SK-N-SH treated with all-trans-retinoic acid at 6 μM for 48 hours (cell line): ENCODE measurements at regions not wholly inside any gene's neighbourhood (a gene's known extent, or its start where the extent isn't known, plus 50 kb on each side); places are given as distances from the start of the nearest gene placed in this dataset.

Experiments
- BACH2 ChIP-seq: fragments of 250-450 bp; sonication (Bioruptor Pico); IDR thresholded peaks from 2 replicates; pipeline ENCODE4 v1.9.0; 2021; ENCODE audit warnings: mild to moderate bottlenecking, borderline replicate concordance
- TOX ChIP-seq: fragments of 250-450 bp; sonication (Bioruptor Pico); IDR thresholded peaks from 2 replicates; pipeline ENCODE4 v1.8.0; 2021; ENCODE audit warnings: mild to moderate bottlenecking, moderate library complexity, borderline replicate concordance
- ZFP30 ChIP-seq: fragments of 450-650 bp; formaldehyde crosslinking; IDR thresholded peaks from 2 replicates; pipeline ENCODE4 v1.5.0; 2022; ENCODE audit warnings: mild to moderate bottlenecking, moderate library complexity
- TF ChIP-seq, protein P1 (sequence below): fragments of 250-450 bp; sonication (Bioruptor Pico); IDR thresholded peaks from 2 replicates; pipeline ENCODE4 v1.8.0; 2020; ENCODE audit warnings: mild to moderate bottlenecking, moderate library complexity, borderline replicate concordance

DNA sequence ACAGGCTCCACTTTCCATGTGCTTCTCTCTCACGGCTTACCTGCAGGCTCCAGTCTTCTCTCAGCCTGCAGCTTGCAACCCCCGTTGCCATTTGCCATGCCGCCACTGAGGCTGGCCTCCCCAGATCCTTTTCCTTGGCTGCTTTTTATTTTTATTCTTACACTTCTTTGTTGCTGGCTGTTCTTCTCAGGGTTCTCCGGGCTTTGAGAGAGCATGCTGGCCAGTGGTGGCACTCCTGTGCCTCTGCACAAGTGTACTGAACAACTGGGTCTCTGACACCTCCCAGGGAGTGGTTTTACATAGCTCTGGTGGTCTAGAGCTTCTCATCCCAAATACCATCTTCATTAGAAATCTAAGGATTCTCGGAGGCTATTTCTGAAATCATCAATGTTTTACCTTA lies 241.7 kb upstream of the MTNR1B start:
- no peak for TF ChIP-seq TOX
- no peak for TF ChIP-seq BACH2 (CRISPR knock-in tag)
- TF ChIP-seq, protein P1, sequence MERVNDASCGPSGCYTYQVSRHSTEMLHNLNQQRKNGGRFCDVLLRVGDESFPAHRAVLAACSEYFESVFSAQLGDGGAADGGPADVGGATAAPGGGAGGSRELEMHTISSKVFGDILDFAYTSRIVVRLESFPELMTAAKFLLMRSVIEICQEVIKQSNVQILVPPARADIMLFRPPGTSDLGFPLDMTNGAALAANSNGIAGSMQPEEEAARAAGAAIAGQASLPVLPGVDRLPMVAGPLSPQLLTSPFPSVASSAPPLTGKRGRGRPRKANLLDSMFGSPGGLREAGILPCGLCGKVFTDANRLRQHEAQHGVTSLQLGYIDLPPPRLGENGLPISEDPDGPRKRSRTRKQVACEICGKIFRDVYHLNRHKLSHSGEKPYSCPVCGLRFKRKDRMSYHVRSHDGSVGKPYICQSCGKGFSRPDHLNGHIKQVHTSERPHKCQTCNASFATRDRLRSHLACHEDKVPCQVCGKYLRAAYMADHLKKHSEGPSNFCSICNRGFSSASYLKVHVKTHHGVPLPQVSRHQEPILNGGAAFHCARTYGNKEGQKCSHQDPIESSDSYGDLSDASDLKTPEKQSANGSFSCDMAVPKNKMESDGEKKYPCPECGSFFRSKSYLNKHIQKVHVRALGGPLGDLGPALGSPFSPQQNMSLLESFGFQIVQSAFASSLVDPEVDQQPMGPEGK (CRISPR knock-in tag), result no peak
- TF ChIP-seq ZFP30 (CRISPR knock-in tag), result no peak
